GM21423 (cell line): ENCODE measurements at regions not wholly inside any gene's neighbourhood (a gene's known extent, or its start where the extent isn't known, plus 50 kb on each side); places are given as distances from the start of the nearest gene placed in this dataset.

ENCODE experiments used
- ATAC-seq: cut with Tn5 transposase; IDR thresholded peaks from one replicate; pipeline ENCODE4 v1.9.1; 2021; ENCODE audit warnings: mild to moderate bottlenecking, moderate library complexity; ENCODE audit not compliant: unreplicated experiment

DNA sequence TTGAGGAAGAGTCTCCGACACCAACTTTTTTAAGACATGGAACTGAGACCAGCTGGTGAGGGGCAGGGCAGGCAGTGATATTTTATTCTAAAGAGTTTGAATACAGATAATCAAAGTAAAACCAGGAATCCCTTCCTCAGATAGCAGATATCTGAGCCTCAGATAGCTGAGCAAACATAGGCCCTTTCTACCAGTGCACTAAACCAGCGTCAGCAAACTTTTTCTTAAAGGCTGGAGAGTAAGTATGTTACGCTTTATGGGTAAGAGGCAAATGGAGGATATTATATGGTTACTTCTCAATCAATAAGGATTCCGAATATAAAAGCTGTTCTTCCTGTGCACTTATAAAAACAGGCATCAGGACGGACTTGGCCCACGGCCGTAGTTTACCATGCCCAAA lies 73.9 kb downstream of the WNT5A start:
- ATAC-seq, result no peak

DNA sequence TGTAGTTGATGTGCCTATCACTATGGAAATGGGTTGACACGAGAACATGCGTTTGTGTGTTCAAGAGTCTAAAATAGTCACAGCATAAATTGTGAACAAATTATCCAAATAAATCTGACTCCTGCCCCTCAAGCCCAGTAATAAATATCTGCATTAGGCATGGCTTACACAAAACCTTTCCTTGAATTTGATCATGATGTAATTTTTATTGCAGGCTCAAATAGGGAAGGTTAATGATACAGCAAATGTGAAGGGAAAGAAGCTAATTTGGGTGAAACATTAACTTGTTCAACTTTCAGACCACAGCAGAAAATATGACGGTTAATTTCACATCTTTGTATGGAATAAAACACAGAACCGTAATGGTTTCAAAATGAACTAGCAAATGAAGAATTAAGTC lies 74.6 kb downstream of the WNT5A start:
- no peak for ATAC-seq

DNA sequence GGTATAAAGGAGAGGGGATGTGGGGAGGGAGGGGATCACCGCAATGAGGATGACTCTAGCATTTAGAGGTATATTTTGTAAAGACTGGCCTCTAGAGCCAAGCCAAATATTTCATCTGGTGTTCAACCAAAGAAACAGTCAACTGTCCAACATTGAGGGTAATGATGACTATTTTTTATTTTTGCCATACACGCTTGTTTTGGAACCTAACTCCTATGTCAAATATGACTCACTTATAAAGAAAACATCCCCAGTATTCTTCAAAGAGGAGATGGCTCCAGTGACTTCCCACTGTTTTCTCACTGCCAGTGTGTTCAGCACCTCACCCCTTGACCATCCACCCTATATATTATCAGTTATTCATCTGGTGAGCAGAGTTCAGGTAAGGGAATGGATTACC lies 77.3 kb downstream of the WNT5A start:
- no peak for ATAC-seq

- ATAC-seq, result no peak
Observed at GRCh38 chr3:55408193-55408826, 78.8 kb downstream of the WNT5A start.

GRCh38 chr3:55407426-55407820 lies 79.7 kb downstream of the WNT5A start:
- no peak for ATAC-seq

- ATAC-seq, result no peak
Observed at GRCh38 chr3:55406696-55407425, 80.2 kb downstream of the WNT5A start.

- no peak for ATAC-seq
Observed at GRCh38 chr3:55405436-55405835, 81.7 kb downstream of the WNT5A start.

DNA sequence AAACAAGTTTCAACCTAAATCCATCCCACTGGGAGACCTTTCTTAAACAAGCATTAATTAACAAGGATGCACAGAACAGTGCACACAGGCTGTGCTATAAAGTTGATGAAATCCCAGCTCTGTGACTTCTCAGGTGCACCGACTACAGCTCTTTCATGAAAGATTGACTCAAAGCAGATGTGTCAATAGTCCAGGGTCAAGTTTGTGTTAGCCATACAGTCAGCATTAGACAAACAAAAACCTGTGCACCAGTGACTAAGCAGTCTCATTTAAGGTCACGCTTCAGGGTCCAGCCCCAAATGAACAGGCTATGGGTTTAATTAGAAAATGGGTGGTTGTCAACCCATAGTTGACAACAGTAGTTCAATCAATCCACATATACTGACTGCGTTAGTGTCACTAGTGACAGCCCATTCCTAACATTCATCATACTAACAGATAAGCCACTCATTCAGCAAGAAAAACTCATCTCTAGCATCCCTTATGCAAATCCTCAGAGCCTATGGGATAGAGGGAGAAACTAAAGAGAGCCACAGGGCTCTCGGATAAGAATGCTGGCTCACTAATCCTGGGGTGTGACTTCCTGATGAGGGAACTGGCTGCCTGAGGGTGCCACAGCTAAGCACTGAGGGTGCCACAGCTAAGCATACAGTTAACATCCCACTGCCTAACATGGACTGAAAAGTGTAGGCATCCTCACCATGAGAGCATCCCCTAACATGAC lies 84.1 kb downstream of the WNT5A start:
- no peak for ATAC-seq

DNA sequence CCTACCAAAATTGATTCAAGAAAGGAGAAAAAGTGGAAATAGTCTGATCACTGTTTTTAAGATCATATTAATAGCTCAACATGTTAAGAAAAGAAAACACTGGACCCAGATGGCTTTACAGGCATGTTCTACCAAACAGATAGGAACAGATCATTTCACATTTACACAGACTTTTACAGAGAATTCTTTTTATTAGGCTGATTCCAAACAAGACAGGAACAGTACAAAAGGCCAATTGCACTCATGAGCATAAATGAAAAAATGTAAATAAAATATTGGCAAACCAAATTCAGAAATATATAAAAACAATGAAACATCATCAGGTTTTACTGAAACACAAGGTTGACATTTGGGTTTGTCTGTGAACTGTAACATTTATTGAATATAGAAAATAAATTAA lies 106.5 kb downstream of the WNT5A start:
- no peak for ATAC-seq

GRCh38 chr3:55376753-55377347 lies 110.3 kb downstream of the WNT5A start:
- no peak for ATAC-seq

DNA sequence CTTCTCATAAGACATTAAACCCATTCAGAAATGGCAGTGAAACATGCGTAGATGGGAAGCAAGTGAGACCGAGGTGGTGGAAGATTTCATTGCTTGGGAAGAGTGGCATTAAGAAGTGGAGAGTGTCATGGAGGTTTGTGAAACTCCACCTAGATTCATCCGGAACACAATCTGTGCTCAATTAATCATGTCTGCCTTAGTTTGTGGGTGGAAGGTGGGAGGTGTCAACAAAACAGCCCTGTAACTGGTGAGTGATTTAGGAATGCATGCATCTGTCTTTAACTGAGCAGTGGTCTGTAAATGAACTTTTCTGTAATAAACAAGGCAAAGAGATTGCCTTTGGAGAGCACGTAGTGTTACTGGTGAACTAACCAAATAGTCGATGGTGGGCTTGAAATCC lies 113.7 kb downstream of the WNT5A start:
- ATAC-seq, result no peak

- ATAC-seq, result no peak
Observed at GRCh38 chr3:55370272-55370671, 116.8 kb downstream of the WNT5A start.

GRCh38 chr3:55369141-55369847 lies 117.8 kb downstream of the WNT5A start:
- no peak for ATAC-seq

GRCh38 chr3:55368366-55368765 lies 118.7 kb downstream of the WNT5A start:
- ATAC-seq, result no peak

GRCh38 chr3:55367384-55367783 lies 119.7 kb downstream of the WNT5A start:
- no peak for ATAC-seq

GRCh38 chr3:55364421-55364820 lies 122.7 kb downstream of the WNT5A start:
- no peak for ATAC-seq

DNA sequence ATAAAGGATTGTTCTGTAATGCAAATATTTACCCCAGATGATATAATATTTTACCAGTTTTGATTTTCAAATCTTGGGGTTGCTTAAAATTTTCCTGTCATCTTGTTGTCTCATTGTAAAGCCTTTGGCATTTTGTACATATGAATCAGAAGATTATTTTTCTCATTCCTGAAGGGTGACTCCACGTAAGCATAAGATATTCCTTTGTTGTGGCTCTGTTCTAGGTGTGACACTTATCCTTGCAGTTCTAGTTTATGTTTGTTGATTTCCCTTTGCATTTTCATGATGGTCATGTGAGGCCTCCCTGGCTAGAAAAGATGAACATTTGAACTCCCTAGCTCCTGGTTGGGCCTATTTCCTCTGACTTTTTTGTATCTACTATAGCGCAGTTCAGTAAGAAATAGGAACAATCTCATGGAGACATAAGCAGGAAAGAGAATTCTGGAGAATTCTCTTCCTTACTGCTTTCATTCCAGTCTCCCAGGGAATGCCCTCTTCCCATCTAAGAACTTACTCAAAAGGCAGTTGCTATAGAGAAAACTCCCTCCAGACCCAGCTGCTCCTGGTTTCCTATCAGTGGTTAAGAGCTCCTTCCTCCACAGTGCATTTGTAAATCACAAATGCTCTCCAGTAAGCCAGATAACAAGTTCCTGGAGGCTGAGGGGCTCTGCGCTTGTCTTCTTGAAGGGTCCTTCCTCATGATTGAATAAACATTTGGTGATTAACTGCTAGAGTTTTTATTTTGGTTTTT lies 124.7 kb downstream of the WNT5A start:
- no peak for ATAC-seq

- no peak for ATAC-seq
Observed at GRCh38 chr3:55357796-55358195, 129.3 kb downstream of the WNT5A start.

DNA sequence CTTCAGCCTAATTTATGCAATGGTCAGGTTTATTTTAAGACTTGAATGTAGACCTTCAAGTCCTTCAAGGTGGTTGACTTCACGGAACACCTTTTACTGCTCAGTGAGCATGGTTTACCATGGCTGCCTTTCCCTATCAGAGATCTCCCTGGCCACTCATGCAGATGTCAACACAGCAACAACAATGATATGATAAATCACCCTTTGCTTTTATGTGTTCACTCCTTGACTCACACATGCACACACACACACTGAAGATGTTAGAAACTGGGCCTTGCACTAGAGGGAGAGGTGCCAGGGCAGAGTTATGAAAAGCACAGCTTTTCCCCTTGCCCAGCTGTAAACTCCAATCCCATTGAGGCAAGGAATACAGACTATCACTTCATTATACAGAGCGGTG lies 134.4 kb downstream of the WNT5A start:
- ATAC-seq, result no peak

DNA sequence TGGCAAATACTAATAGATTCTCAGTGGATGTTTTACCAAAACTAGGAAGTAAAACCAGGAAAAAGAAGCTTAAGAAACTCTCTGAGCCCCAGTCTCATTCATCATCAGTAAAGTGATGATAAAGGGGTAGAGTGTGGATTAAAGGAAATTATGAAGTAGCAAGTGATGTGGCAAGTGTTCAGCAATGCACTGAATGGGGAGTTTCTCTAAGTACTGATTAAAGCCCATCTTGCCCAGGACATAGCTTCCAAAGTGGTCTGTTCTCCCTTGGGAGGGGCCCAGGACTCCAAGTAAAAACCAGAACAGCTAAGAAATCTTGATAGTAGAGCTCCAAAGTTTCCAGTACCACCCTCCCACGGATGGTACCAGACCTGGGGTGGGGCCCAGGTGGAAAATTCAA lies 137.3 kb downstream of the WNT5A start:
- ATAC-seq, result no peak
